ENCODE measurements at regions not wholly inside any gene's neighbourhood (a gene's known extent, or its start where the extent isn't known, plus 50 kb on each side); places are given as distances from the start of the nearest gene placed in this dataset.
"Not testable (repeated sequence)": the region's sequence is repeated elsewhere in the genome, so short reads cannot be mapped to it uniquely, and the experiment has no call there.

DNA sequence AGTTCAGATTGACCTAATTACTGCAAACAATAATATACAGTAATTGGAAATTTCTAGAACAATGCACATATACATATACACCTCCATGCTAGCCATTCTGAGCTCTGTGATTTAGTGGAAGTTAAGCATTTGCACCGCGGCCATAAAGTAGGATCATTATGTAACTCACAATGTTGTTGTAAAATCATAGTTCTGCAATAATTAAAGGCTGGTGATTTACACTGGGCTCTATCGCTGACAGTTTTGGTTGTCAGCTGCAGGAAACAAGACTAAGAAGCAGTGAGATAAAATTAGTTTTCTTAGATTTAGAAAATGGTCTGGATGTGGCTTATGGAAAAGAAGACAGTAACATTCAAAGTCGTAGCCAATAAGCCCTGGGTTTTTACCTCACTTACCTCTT lies 776.3 kb downstream of the TMEM121 start:
- DNase-seq: no peak

DNA sequence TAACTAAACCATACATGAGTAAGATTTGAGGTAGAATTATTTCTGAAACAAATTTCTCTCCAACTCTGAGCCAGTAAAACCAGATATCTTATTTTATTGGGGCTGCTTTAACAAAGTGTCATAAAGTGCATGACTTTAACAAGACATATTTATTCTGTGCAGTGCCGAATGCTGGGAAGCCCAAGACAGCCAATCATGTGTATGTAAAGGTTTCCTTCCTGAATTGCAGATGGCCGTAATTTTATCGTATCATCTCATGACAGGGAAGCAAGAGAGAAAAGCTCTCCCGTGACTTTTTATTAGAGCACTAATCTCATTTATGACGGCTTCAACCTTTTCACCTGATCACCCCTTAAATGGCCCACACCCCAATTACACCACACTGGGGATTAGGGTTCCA lies 777.9 kb downstream of the TMEM121 start:
- no peak for DNase-seq

DNA sequence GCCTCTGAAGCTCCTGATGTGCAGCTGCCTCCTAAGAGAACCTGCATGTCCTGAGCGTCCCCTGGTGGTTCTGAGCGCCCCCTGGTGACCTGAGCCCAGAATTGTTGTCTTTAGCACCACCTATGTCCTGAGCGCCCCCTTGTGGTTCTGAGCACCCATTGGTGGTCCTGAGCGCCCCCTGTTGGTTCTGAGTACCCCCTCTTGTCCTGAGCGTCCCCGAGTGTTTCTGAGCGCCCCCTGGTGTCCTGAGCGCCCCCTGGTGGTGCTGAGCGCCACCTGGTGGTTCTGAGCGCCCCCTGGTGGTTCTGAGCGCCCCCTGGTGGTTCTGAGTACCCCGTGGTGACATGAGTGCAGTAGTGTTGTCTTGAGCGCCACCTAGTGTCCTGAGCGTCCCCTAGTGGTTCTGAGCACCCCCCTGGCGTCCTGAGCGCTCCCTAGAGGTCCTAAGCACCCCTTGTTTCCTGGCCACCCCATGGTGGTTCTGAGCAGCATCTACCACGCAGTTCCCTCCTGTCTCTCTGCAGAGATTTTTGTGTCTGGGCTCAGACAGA lies 782.5 kb downstream of the TMEM121 start:
- DNase-seq: peak; percentile 78

DNA sequence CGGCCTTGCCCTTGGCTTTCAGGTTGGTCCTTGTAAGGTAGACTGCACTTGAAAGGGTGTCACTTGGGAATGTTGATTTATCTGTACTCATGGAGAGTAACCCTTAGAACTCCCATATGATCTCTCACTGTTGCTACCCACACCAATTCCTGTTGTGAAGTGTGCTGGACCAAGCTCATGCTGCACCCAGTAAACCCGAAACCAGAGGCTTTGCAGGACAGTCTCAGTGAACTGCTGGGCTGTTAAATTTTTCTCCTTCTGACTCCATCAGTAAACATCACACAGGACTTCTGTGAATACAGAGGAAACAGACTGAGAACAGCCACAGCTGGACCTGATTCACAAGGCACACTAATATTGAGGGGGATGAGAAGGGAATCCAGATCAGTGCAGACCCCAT lies 783.0 kb downstream of the TMEM121 start:
- DNase-seq: no peak

DNA sequence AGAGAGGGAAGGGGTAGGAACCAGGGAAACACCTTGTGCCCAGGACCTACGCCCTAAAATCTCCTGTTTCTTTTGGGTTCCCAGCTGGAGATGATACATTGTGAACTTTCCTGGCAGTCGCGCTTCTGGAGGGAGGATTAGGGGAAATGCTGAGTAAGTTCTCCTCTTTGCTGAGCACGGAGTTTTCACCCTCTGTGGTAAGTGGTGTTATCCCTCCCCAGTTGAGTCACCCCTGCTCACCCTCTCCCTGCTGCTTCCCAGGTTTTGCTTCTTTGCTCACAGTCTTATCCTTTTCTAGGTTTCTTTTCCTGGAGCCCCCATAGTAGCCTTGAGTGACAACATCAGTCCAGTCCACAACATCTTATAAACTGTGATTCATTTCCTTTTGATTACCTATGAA lies 789.1 kb downstream of the TMEM121 start:
- DNase-seq: no peak

DNA sequence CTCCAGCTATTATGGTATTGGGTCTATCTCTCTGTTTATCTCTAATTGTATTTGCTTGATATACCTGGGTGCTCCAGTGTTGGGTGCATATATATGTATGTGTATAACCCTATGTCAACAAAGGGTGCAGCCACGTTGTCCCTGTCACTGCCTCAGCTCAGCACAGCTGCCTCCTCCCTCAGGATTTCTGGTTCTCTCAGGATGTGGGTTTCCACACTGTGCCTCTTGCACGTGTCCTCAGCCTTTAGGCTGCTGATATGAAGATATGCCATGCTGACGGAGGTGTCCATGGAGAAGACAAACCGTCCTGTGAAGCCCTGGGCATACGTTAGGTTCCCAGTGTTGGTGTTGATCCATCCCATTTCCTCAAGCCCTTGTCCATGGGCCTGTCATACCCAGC lies 791.2 kb downstream of the TMEM121 start:
- no peak for DNase-seq

DNA sequence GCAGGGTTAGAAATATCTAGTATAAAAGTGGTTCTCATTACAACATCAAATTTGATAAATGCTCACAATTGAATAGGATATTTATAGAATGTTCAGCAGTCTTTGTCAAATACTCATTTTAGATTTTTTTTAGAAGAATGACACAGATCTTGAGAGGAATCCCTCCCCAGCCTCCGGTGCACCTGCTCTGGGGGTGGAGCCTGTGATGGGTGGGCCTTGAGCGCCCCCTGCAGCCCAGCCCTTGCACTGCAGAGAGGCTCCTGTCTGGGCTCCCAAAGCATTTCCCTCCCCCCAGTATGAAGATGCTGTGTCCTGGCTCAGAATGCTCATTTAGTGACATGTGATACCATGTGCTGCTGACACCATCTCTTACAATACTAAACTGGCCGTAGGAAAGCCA lies 792.3 kb downstream of the TMEM121 start:
- DNase-seq: peak; percentile 53

DNA sequence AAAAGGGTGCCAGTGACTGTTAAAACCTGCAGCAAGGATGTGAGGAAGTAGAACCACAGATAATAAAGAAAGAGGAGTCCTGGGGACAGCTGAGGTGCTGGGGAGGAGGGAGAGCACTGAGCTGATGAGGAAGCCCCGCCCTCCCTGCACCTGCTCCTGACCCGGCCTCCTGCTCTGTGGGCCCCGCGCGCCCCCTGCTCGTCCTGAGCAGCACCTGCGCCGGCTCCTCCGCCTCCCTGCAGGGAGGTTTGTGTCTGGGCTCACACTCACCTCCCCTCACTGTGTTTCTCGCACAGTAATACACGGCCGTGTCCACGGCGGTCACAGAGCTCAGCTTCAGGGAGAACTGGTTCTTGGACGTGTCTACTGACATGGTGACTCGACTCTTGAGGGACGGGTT lies 797.6 kb downstream of the TMEM121 start:
- DNase-seq: peak; percentile 10

DNA sequence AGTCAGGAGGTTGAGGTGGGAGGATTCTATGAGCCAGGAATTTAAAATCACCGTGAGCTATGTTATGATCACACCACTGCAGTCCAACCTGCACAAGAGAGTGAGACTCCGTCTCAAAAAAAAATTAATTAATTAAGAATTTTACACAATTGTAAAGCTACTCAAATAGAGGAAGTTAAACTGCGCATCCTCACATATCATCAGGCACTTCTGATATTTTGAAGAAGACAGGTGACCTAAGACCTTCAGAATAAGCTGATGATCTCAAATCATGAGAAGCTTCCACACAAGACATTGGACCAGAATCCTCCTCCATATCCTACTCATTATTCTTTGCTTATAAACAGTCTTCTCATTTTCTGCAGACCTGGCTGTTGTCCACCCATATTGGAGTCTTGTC lies 800.9 kb downstream of the TMEM121 start:
- no peak for DNase-seq

DNA sequence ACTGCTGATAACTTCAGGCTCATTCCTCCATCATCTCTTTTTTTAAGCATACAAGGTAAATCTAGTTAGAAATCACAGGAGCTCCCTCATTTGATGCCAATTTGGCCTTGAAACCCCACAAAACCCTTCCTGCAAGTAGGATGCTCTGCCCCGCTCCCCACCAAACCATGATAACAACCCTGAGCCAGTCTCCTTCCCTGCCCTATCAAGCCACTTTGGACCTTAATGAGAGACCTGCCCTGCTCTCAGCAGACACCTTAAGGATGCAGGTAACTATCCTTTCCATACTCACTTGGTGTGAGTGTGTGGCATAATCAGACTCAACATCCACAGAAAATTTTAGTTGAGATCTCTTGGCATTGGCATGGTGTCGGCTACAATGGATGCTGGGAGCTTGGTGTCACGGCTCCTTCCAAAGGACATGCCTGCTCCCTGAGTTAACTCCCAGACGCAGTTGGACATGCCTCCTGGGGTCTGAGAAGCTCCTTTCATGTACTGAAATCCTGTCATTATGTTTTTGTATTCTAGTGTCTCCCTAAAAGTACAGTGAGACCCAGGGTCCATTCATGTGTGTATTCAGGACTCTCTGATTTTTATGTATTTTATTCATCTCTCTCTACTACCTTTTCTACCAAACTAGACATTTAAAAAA lies 801.4 kb downstream of the TMEM121 start:
- not testable (repeated sequence) for DNase-seq

DNA sequence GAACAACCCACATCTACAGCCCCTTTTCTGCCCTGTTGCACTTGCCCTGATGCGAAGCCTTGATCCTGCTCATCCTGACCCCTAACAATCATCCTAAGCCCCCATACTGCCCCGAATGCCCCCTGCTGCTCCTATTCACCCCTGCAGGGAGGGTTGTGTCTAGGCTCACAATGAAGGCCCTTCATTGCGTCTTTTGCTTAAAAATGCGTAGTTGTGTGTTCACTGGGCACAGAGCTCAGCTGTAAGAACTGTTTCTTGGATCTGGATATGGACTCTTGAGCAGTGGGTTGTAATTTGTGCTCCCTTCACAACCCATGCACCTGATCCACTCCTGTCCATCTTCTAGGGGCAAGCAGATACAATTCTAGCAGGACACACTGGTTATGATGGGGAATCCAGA lies 802.9 kb downstream of the TMEM121 start:
- DNase-seq: not testable (repeated sequence)

DNA sequence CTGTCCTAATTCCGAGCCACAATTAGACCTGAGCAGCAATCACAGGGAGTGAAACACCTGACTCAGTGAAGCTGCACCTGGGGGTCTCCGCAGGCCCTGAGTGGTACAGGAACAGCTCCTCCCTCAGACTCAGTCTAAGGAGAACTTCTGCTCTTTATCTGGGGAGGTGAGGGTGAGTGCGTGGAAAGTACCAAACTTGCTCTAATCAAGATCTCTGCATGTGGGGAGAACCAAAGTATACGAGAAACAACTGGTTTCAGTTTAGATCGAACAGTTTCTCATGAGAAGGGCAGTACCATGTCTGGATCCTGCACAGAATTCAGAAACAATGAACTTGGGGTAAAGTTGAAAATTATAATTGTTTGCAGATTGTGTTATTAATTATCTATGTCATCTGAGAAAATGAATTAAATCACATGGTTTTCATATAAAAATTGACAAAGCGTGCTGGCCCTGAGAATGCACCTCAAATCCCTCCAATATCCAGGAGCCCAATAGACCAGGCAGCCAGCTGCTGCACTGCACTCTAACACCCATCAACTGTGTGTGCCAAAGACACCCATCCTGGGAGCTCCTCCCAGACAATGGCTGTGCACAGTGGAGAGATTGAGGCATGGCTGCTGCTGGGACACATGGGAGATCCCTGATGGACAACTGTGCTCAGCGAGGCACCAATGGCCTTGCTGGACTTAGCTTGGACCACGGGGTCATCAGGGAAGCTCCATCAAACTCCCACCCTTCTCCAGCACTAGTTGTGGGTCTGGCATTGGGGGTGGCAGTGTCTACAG lies 803.8 kb downstream of the TMEM121 start:
- DNase-seq: not testable (repeated sequence)

DNA sequence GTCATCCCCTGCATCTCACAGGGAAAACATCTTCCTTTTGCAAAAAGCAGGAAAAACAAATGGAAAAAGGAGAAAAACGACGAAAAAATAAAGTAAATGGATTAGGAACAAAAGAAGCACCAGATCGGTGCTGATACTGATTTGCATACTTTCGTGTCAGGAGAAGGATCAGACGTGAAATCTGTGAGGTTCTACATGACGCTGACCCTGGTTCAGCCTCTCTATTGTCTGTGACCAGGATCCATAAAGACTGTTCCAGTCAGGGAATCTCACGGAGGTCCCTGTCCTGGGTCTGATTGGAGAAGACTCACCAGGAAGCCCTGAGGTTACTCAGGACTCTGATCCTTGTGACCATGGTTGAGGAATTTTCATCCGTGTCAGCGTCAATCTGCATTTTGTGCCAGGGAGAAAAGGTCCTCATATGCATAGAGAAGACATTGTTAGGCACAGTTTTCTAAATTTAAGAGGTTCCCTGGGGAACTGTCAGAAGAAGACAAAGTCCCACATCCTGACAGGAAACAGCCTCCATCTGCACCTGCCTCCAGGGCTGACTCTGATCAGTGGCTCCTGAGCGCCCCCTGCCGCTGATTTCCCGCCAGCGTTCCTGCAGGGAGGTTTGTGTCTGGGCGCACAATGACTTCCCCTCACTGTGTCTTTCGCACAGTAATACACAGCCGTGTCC lies 808.2 kb downstream of the TMEM121 start:
- DNase-seq: peak; percentile 59

DNA sequence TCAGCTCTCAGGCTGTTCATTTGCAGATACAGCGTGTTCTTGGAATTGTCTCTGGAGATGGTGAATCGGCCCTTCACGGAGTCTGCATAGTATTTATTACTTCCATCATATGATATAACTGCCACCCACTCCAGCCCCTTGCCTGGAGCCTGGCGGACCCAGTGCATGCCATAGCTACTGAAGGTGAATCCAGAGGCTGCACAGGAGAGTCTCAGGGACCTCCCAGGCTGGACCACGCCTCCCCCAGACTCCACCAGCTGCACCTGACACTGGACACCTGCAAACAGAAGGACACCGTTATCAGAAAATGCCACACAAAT lies 808.7 kb downstream of the TMEM121 start:
- not testable (repeated sequence) for DNase-seq

DNA sequence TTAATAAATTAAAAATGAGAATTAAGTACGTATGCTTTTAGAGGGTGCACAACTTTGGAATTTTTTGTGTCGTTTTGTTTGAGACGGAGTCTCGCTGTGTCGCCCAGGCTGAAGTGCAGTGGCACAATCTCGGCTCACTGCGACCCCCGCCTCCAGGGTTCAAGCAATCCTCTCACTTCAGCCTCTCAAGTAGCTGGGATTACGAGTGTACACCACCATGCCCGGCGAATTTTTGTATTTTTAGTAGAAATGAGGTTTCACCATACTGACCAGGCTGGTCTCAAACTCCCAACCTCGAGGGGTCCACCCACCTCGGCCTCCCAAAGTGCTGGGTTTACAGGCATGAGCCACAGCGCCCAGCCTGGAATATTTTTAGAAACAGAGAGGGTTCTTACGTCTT lies 812.4 kb downstream of the TMEM121 start:
- DNase-seq: not testable (repeated sequence)

DNA sequence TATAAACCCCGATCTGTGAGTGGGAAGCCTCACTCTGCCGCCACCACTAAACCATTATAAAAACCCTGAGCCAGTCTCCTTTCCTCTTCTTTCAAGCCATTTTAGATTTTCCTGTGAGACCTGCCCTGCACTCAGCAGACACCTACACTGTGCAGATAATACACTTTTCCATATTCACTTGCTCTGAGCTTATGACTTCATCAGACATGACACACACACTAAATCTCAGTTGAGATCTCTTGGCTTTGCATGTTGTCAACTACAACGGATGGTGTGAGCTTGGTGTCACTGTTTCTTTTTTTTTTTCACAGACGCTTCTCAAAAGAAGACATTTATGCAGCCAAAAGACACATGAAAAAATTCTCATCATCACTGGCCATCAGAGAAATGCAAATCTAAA lies 814.3 kb downstream of the TMEM121 start:
- DNase-seq: not testable (repeated sequence)

DNA sequence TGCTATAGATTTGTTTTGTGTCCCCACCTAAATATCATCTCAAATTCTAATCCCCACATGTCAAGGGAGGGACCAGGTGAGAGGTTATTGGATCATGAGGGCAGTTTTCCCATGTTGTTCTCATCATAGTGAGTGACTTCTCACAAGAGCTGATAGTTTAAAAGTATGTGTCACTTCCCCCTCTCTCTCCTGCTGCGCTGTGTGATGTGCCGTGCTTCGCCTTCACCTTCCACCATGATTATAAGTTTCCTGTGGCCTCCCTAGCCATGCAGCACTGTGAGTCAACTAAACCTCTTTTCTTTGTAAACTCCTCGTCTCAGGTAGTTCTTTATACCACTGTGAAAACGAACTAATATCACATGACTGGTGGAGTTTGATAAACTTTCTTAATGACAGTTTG lies 814.8 kb downstream of the TMEM121 start:
- DNase-seq: not testable (repeated sequence)

DNA sequence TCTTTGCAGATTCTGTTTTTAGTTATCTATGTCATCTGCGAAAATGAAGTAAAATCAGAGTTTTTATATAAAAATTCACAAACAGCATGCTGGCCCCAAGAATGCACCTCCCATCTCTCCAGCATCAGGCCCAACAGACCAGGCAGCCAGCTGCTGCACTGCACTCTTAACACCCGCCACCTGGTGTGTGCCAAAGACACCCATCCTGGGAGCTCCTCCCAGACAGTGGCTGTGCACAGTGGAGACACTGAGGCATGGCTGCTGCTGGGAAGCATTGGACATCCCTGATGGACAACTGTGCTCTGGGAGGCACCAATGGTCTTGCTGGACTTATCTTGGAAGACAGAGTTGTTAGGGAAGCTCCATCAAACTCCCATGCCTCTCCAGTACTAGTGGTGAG lies 817.2 kb downstream of the TMEM121 start:
- DNase-seq: no peak

DNA sequence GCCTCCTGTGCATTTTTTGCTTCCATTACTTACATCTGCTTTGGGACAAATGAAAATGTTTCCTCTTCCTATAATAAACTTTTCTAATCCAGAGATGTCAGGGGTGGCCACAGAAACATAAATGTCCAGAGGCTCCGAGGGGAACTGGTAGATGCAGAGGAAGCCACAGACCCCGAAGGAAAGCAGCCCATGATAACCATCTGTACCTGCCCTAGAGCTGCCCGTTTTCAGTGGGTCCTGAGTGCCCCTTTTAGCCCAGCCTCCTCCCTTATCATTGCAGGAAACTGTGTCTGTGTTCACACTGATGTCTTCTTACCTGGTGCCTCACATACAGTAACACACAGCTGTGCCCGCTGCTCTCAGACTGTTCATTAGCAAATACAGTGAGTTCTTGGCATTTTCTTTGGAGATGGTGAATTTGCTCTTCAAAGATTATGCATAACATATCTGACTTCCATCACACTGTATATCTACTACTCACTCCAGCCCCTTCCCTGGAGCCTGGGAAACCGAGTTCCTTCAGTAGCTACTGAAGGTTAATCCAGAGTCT lies 817.8 kb downstream of the TMEM121 start:
- DNase-seq: not testable (repeated sequence)

DNA sequence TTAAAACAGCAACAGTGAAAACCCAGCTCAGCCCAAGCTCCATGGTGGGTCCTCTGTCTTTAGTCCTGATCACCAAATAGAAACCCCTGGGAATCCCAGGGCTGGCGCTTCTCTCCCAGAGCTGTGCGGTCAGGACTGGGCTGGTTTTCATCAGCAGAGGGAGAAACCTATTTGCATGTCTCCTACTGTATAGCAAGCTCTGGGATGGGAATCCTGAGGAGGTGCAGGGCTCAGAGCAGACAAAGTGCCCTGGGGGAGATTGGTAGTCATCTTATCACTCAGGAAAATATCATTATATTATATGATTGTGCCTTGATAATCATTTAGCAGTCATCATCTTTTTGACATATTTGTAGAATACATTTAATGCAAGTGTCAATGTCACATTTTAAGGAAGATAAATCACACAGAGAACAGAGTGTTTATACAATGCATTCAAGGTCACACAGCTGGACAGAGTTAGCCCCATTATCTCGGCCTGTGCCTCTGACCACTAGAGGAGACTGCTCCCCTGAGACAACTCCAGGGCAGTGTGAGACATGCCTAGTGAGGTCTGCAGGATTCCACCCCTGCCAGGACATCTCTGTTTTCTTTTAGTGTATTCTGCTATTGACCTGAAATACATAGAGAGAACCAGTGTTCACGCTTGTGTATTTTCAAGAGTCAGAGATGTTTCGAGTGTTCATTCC lies 818.6 kb downstream of the TMEM121 start:
- not testable (repeated sequence) for DNase-seq

DNA sequence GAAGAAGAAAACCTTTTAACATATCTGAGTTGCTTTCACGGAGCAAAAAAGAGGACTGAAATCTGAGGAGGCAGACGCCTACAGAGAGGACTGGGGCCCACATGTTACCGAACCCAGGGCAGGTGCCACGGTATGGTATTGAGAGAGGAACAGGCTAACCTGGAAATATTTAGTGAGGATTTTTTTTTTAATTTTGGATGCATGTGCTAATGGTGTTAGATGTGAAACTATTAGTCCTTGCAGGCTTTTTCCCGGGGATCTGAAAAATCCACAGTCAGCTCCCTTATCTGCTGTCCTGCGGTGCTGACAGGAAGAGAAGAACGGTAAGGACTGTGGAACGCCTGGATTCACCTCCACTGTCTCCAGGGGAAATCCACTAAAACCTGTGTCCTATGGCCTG lies 819.7 kb downstream of the TMEM121 start:
- no peak for DNase-seq

DNA sequence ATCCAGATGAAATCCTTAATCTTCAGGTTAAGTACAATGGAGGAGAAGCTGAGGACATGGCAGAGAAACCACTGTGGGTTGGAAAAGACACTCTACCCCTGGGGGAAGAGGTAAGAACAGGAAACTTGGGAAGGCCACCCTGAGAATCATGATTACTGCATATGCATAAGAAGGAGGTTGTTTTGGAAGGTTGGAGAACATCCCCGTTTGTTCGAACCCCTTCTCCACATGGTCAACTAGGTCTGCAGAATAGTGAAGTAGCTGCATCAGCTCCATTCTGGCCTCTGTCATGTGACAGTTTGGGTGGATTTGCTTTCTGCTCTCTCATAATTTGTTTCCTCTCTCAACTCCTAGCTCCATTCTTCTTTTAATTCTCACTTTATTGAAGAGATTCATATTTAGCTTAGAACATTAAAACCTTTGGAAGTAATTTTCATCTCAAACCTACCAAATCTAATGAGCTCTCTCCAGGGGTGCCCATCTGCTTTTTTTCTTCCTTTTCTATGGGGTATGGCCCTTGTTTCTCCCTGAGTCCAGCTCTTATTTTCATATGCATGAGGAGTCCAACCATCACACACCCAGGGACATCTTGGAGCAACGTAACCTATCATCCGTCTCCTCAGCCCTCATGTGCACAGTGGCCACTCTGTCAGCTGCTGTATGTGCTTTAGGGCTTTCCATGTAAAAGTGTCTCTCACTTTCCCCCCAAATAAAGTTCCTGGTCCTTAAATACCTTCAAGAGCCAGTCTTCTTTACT lies 820.3 kb downstream of the TMEM121 start:
- DNase-seq: no peak
